CD4-positive, alpha-beta T cell treated with Interleukin-21 for 1 hour (primary cell): ENCODE measurements at regions not wholly inside any gene's neighbourhood (a gene's known extent, or its start where the extent isn't known, plus 50 kb on each side); places are given as distances from the start of the nearest gene placed in this dataset.

Source experiments
- DNase-seq: peaks from one replicate; pipeline ENCODE4 v3.0.0-alpha.2; 2020

GRCh38 chr2:30310371-30310770, 79.0 kb downstream of the LBH start:
- DNase-seq: no peak

GRCh38 chr2:30310955-30311354, 79.6 kb downstream of the LBH start:
- DNase-seq: no peak

GRCh38 chr2:30311711-30312110, 80.4 kb downstream of the LBH start:
- DNase-seq: no peak

GRCh38 chr2:30312916-30313315, 81.6 kb downstream of the LBH start:
- no peak for DNase-seq

- no peak for DNase-seq
Observed at GRCh38 chr2:30314981-30315380, 83.6 kb downstream of the LBH start.

- peak; percentile 52 for DNase-seq
Observed at GRCh38 chr2:30315391-30316063, 84.2 kb downstream of the LBH start.

GRCh38 chr2:30316408-30316807, 85.1 kb downstream of the LBH start:
- no peak for DNase-seq

GRCh38 chr2:30318987-30319782, 87.9 kb downstream of the LBH start:
- DNase-seq: no peak

GRCh38 chr2:30321466-30321865, 90.1 kb downstream of the LBH start:
- no peak for DNase-seq

- DNase-seq: no peak
Observed at GRCh38 chr2:30323499-30323898, 92.2 kb downstream of the LBH start.

- no peak for DNase-seq
Observed at GRCh38 chr2:30324245-30324908, 93.0 kb downstream of the LBH start.

GRCh38 chr2:30325600-30326328, 94.4 kb downstream of the LBH start:
- no peak for DNase-seq

GRCh38 chr2:30326497-30326896, 95.2 kb downstream of the LBH start:
- DNase-seq: no peak

GRCh38 chr2:30331038-30331437, 99.7 kb downstream of the LBH start:
- no peak for DNase-seq

- DNase-seq: no peak
Observed at GRCh38 chr2:30331869-30332268, 100.5 kb downstream of the LBH start.

GRCh38 chr2:30332791-30333453, 101.6 kb downstream of the LBH start:
- no peak for DNase-seq

- peak; percentile 28 for DNase-seq
Observed at GRCh38 chr2:30334762-30335363, 103.5 kb downstream of the LBH start.

- no peak for DNase-seq
Observed at GRCh38 chr2:30336084-30336483, 104.8 kb downstream of the LBH start.

- DNase-seq: peak; percentile 66
Observed at GRCh38 chr2:30336978-30337841, 105.9 kb downstream of the LBH start.

- no peak for DNase-seq
Observed at GRCh38 chr2:30338475-30338874, 107.1 kb downstream of the LBH start.

- no peak for DNase-seq
Observed at GRCh38 chr2:30339071-30339470, 107.7 kb downstream of the LBH start.
